Daoy (cell line): ENCODE measurements at regions not wholly inside any gene's neighbourhood (a gene's known extent, or its start where the extent isn't known, plus 50 kb on each side); places are given as distances from the start of the nearest gene placed in this dataset.

Source experiments
- DNase-seq: peaks from one replicate; pipeline ENCODE4 v3.0.0-alpha.2; 2015; ENCODE audit warnings: low read depth

GRCh38 chr18:45430041-45430440 is 185.2 kb upstream of the SLC14A2 start:
- no peak for DNase-seq

GRCh38 chr18:45435810-45436209 is 179.5 kb upstream of the SLC14A2 start:
- DNase-seq: no peak

- no peak for DNase-seq
These were observed 177.9 kb upstream of the SLC14A2 start for GRCh38 chr18:45437366-45437765.

- no peak for DNase-seq
These were observed 175.2 kb upstream of the SLC14A2 start for GRCh38 chr18:45439851-45440645.

GRCh38 chr18:45441110-45441847 is 174.0 kb upstream of the SLC14A2 start:
- no peak for DNase-seq

GRCh38 chr18:45444040-45444439 is 171.2 kb upstream of the SLC14A2 start:
- DNase-seq: no peak

GRCh38 chr18:45447355-45448265 is 167.7 kb upstream of the SLC14A2 start:
- DNase-seq: no peak

- DNase-seq: no peak
These were observed 166.4 kb upstream of the SLC14A2 start for GRCh38 chr18:45448871-45449270.

- DNase-seq: no peak
These were observed 165.7 kb upstream of the SLC14A2 start for GRCh38 chr18:45449418-45450227.

GRCh38 chr18:45456090-45457021 is 158.9 kb upstream of the SLC14A2 start:
- no peak for DNase-seq

- no peak for DNase-seq
These were observed 157.2 kb upstream of the SLC14A2 start for GRCh38 chr18:45458033-45458432.

GRCh38 chr18:45462179-45462578 is 153.1 kb upstream of the SLC14A2 start:
- DNase-seq: no peak

- DNase-seq: no peak
These were observed 151.8 kb upstream of the SLC14A2 start for GRCh38 chr18:45463451-45463850.

- DNase-seq: no peak
These were observed 150.7 kb upstream of the SLC14A2 start for GRCh38 chr18:45464619-45465018.

GRCh38 chr18:45467293-45467692 is 148.0 kb upstream of the SLC14A2 start:
- DNase-seq: peak; percentile 2

- DNase-seq: no peak
These were observed 147.3 kb upstream of the SLC14A2 start for GRCh38 chr18:45467945-45468344.

- DNase-seq: no peak
These were observed 136.4 kb upstream of the SLC14A2 start for GRCh38 chr18:45478889-45479288.

- DNase-seq: no peak
These were observed 134.9 kb upstream of the SLC14A2 start for GRCh38 chr18:45480219-45481015.

- no peak for DNase-seq
These were observed 133.5 kb upstream of the SLC14A2 start for GRCh38 chr18:45481821-45482220.
